K562 (cell line): ENCODE measurements at regions not wholly inside any gene's neighbourhood (a gene's known extent, or its start where the extent isn't known, plus 50 kb on each side); places are given as distances from the start of the nearest gene placed in this dataset.

ENCODE experiments used
- CTCF ChIP-seq, 3 experiments: IDR thresholded peaks in 2 of 3; conservative IDR thresholded peaks in 1 of 3; 2 replicates each; pipeline ENCODE4 v1.5.1; 2011 to 2012; ENCODE audit warnings: low read length in 3 of 3, mild to moderate bottlenecking in 3 of 3, control low read depth in 2 of 3, improper control_type of control experiment in 1 of 3, inconsistent platforms in 1 of 3, low read depth in 1 of 3, mixed read lengths in 1 of 3, moderate library complexity in 1 of 3; ENCODE audit not compliant: insufficient read depth in 2 of 3
- EGR1 ChIP-seq: fragments of 450-650 bp; conservative IDR thresholded peaks from 2 replicates; pipeline ENCODE4 v1.6.1; 2017; ENCODE audit warnings: mild to moderate bottlenecking
- JUND ChIP-seq, 2 experiments: IDR thresholded peaks; 2 replicates in 1 of 2; 3 replicates in 1 of 2; pipeline ENCODE4 v1.6.1; 2011; ENCODE audit warnings: borderline replicate concordance in 2 of 2, low read depth in 2 of 2, low read length in 2 of 2, improper control_type of control experiment in 1 of 2, missing biosample characterization in 1 of 2, missing genetic modification characterization in 1 of 2, missing genetic modification reagents in 1 of 2
- MAZ ChIP-seq, 2 experiments: fragments of 450-650 bp in 1 of 2; sonication (generic) in 1 of 2; formaldehyde crosslinking; IDR thresholded peaks in 1 of 2; conservative IDR thresholded peaks in 1 of 2; 2 replicates each; pipeline versions ENCODE4 v1.4.0 to v1.5.0; 2020; ENCODE audit warnings: mild to moderate bottlenecking in 1 of 2, missing genetic modification reagents in 1 of 2
- ZBTB7A ChIP-seq: IDR thresholded peaks from 2 replicates; pipeline ENCODE4 v1.6.1; 2011; ENCODE audit warnings: low read depth, mild to moderate bottlenecking, low read length, moderate library complexity, borderline replicate concordance; ENCODE audit not compliant: control insufficient read depth

DNA sequence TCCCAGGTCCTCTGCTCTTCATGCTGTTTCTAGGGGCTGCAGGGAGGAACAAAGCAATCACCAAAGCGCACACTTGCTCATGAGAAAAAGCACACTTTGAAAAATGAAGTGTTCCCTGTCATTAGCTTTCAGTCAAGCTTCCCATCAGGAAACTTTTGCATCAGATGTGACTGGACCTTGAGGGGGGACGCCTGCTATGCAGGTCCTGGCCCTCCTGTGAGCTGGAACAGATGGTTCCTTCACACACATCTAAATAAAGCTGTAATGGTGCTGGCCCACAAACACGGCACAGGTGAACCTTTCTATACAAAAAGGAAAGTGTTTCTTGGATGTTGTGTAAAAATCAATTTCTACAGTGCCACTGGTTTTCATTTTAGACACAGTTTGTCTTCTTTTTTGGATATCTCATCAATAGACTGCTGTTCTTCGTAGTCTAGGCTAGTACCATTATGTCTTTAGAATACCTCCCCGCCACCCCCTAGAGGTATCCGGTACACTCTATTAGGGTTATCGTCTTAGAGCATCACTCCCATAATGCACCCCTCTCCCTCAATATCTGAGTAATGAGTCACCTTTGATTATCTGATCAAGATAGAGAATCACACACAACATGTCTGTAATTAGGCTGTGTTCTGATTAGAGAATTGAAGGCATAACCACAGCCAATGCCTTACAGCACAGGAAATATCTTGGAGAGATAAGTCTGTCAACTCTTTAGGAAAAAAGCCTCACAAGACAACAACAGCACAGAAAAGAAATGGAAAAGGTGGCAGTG, 266.3 kb downstream of the TLR4 start:
- TF ChIP-seq ZBTB7A (no peak), EGR1 (no peak), CTCF (IDR thresholded peaks at IDR 0.05 in 2 of 3, conservative IDR thresholded peaks at IDR 0.05 in 1 of 3; ENCODE audit: insufficient read depth in 2 of 3, low read depth in 1 of 3, low read length in 3 of 3) (no peak), JUND (IDR thresholded peaks at IDR 0.05; ENCODE audit: borderline replicate concordance, low read depth, low read length) (no peak), JUND (tag; IDR thresholded peaks at IDR 0.05; ENCODE audit: borderline replicate concordance, low read depth, low read length) (no peak), MAZ (CRISPR knock-in tag; conservative IDR thresholded peaks at IDR 0.05 in 1 of 2, IDR thresholded peaks at IDR 0.05 in 1 of 2) (no peak)
